Hepatocyte (in vitro differentiated cells): ENCODE measurements at regions not wholly inside any gene's neighbourhood (a gene's known extent, or its start where the extent isn't known, plus 50 kb on each side); places are given as distances from the start of the nearest gene placed in this dataset.
"Not testable (repeated sequence)": the region's sequence is repeated elsewhere in the genome, so short reads cannot be mapped to it uniquely, and the experiment has no call there.

ENCODE experiments used
- DNase-seq: peaks from one replicate; pipeline ENCODE4 v3.0.0-alpha.2; 2016; ENCODE audit warnings: low spot score
- H2AFZ ChIP-seq: fragments of 200-600 bp; sonication (generic); 2 replicates; pipeline ENCODE4 v1.6.0; 2016; ENCODE audit warnings: antibody characterized with exemption, mild to moderate bottlenecking
- H3K27ac ChIP-seq: fragments of 200-600 bp; sonication (generic); 2 replicates; pipeline ENCODE4 v1.5.1; 2016; ENCODE audit warnings: mild to moderate bottlenecking
- H3K27me3 ChIP-seq: fragments of 200-600 bp; sonication (generic); 2 replicates; pipeline ENCODE4 v1.6.1; 2016
- H3K36me3 ChIP-seq: fragments of 200-600 bp; sonication (generic); replicated peaks from 2 replicates; pipeline ENCODE4 v1.5.1; 2016; ENCODE audit warnings: low read depth; ENCODE audit not compliant: insufficient read depth
- H3K4me1 ChIP-seq: fragments of 200-600 bp; sonication (generic); 2 replicates; pipeline ENCODE4 v1.5.1; 2016; ENCODE audit warnings: mild to moderate bottlenecking, moderate library complexity; ENCODE audit not compliant: insufficient read depth
- H3K4me2 ChIP-seq: fragments of 200-600 bp; sonication (generic); 2 replicates; pipeline ENCODE4 v1.6.0; 2016
- H3K4me3 ChIP-seq: fragments of 200-600 bp; sonication (generic); 2 replicates; pipeline ENCODE4 v1.5.1; 2016; ENCODE audit warnings: mild to moderate bottlenecking
- H3K79me2 ChIP-seq: fragments of 200-600 bp; sonication (generic); 2 replicates; pipeline ENCODE4 v1.6.0; 2017; ENCODE audit warnings: mild to moderate bottlenecking
- H3K9me2 ChIP-seq: fragments of 200-600 bp; sonication (generic); replicated peaks from 2 replicates; pipeline ENCODE4 v1.6.0; 2017; ENCODE audit warnings: mild to moderate bottlenecking; ENCODE audit not compliant: insufficient read depth
- H3K9me3 ChIP-seq: fragments of 200-600 bp; sonication (generic); 2 replicates; pipeline ENCODE4 v1.5.1; 2016; ENCODE audit warnings: low read depth, mild to moderate bottlenecking
- H4K20me1 ChIP-seq: fragments of 200-600 bp; sonication (generic); 2 replicates; pipeline ENCODE4 v1.6.0; 2016; ENCODE audit warnings: mild to moderate bottlenecking; ENCODE audit not compliant: insufficient read depth, poor library complexity, severe bottlenecking
- CTCF ChIP-seq: fragments of 200-600 bp; sonication (generic); IDR thresholded peaks from 2 replicates; pipeline ENCODE4 v1.5.1; 2016; ENCODE audit warnings: antibody characterized with exemption, mild to moderate bottlenecking; ENCODE audit not compliant: poor library complexity
- EZH2 ChIP-seq: fragments of 200-600 bp; sonication (generic); IDR thresholded peaks from 2 replicates; pipeline ENCODE4 v1.6.1; 2016; ENCODE audit warnings: antibody characterized with exemption, mild to moderate bottlenecking, borderline replicate concordance
- EZH2phosphoT487 ChIP-seq: fragments of 200-600 bp; sonication (generic); IDR thresholded peaks from one replicate; pipeline ENCODE4 v1.6.1; 2018; ENCODE audit warnings: antibody characterized with exemption, mild to moderate bottlenecking, low read depth, moderate library complexity; ENCODE audit not compliant: unreplicated experiment, severe bottlenecking
- WGBS: methylation state at CpG from one replicate; pipeline ENCODE4 v1.1.6; 2016; ENCODE audit warnings: low lambda C conversion rate; ENCODE audit errors: missing lambda C conversion rate; 5-methylcytosine and 5-hydroxymethylcytosine counted together

- H3K4me1 ChIP-seq, result peaks cover 19% of the 10 kb centered on the region
- H3K9me3 ChIP-seq, result no peaks in the 10 kb centered on the region
- 67% methylated on average over 9 of the region's 9 CpGs for WGBS
- H3K9me2 ChIP-seq, result no peaks in the 10 kb centered on the region
- no peak for TF ChIP-seq EZH2phosphoT487
- TF ChIP-seq EZH2, result no peak
- no peak for TF ChIP-seq CTCF
- H3K27me3 ChIP-seq, result no peaks in the 10 kb centered on the region
- H3K4me2 ChIP-seq, result no peak overlapping the region
- DNase-seq, result no peak
- H3K79me2 ChIP-seq, result no peaks in the 10 kb centered on the region
- no peak overlapping the region for H3K27ac ChIP-seq
- H3K36me3 ChIP-seq, result no peaks in the 10 kb centered on the region
- no peak overlapping the region for H3K4me3 ChIP-seq
- H4K20me1 ChIP-seq, result no peaks in the 10 kb centered on the region
- H2AFZ ChIP-seq, result no peak overlapping the region
Measured at GRCh38 chr9:134531220-134531970, 110.2 kb upstream of the COL5A1 start.

GRCh38 chr9:134532084-134532483, 109.5 kb upstream of the COL5A1 start:
- Histone ChIP-seq H3K9me3 (no peaks in the 10 kb centered on the region), H2AFZ (no peak overlapping the region), H3K27ac (no peak overlapping the region), H3K27me3 (no peaks in the 10 kb centered on the region), H3K4me2 (no peak overlapping the region), H3K4me3 (no peak overlapping the region), H3K36me3 (no peaks in the 10 kb centered on the region), H4K20me1 (no peaks in the 10 kb centered on the region), H3K79me2 (no peaks in the 10 kb centered on the region), H3K9me2 (no peaks in the 10 kb centered on the region), H3K4me1 (peaks cover 16% of the 10 kb centered on the region)
- TF ChIP-seq EZH2phosphoT487 (no peak), CTCF (no peak), EZH2 (no peak)
- DNase-seq, result no peak
- 78% methylated on average over 12 of the region's 12 CpGs for WGBS

- not testable (repeated sequence) for H3K4me3 ChIP-seq, H3K79me2 ChIP-seq, DNase-seq, H3K36me3 ChIP-seq, H3K9me2 ChIP-seq, H3K27ac ChIP-seq, H2AFZ ChIP-seq, H3K9me3 ChIP-seq, H4K20me1 ChIP-seq, H3K27me3 ChIP-seq, H3K4me2 ChIP-seq
- peaks cover 16% of the 10 kb centered on the region for H3K4me1 ChIP-seq
- WGBS, result 98% methylated on average over 9 of the region's 9 CpGs
Measured at GRCh38 chr9:134532661-134533060, 108.9 kb upstream of the COL5A1 start.

GRCh38 chr9:134533850-134534588, 107.6 kb upstream of the COL5A1 start:
- Histone ChIP-seq H2AFZ (no peak overlapping the region), H3K4me1 (peaks cover 25% of the 10 kb centered on the region), H3K4me3 (no peak overlapping the region), H3K27me3 (no peaks in the 10 kb centered on the region), H4K20me1 (no peaks in the 10 kb centered on the region), H3K79me2 (no peaks in the 10 kb centered on the region), H3K4me2 (peak overlapping the region; percentile 54), H3K9me3 (no peaks in the 10 kb centered on the region), H3K36me3 (no peaks in the 10 kb centered on the region), H3K27ac (peak overlapping the region; percentile 85), H3K9me2 (no peaks in the 10 kb centered on the region)
- no peak for TF ChIP-seq EZH2phosphoT487
- no peak for TF ChIP-seq CTCF
- TF ChIP-seq EZH2, result no peak
- 78% methylated on average over 28 of the region's 28 CpGs for WGBS
- no peak for DNase-seq
